GM23248 (cell line): ENCODE measurements at regions not wholly inside any gene's neighbourhood (a gene's known extent, or its start where the extent isn't known, plus 50 kb on each side); places are given as distances from the start of the nearest gene placed in this dataset.

Experiments used
- DNase-seq: peaks from one replicate; pipeline ENCODE4 v3.0.0-alpha.2; 2015
- H2AFZ ChIP-seq: fragments of 200-600 bp; sonication (generic); 2 replicates; pipeline ENCODE4 v1.6.1; 2016; ENCODE audit warnings: antibody characterized with exemption
- H3F3A ChIP-seq: fragments of 200-600 bp; sonication (generic); 2 replicates; pipeline ENCODE4 v1.6.1; 2016; ENCODE audit warnings: mild to moderate bottlenecking, antibody characterized with exemption, mixed run types; ENCODE audit not compliant: insufficient read depth
- H3K27ac ChIP-seq: fragments of 200-600 bp; sonication (generic); 2 replicates; pipeline ENCODE4 v1.5.1; 2016; ENCODE audit warnings: mild to moderate bottlenecking
- H3K27me3 ChIP-seq: fragments of 200-600 bp; sonication (generic); replicated peaks from 2 replicates; pipeline ENCODE4 v1.6.1; 2016; ENCODE audit warnings: mild to moderate bottlenecking; ENCODE audit not compliant: insufficient read depth
- H3K36me3 ChIP-seq: fragments of 200-600 bp; sonication (generic); 2 replicates; pipeline ENCODE4 v1.6.1; 2016; ENCODE audit warnings: low read depth, mild to moderate bottlenecking
- H3K4me1 ChIP-seq: fragments of 200-600 bp; sonication (generic); 2 replicates; pipeline ENCODE4 v1.6.1; 2016; ENCODE audit warnings: mild to moderate bottlenecking; ENCODE audit not compliant: insufficient read depth
- H3K4me2 ChIP-seq: fragments of 200-600 bp; sonication (generic); one replicate; pipeline ENCODE4 v1.6.1; 2016; ENCODE audit warnings: mild to moderate bottlenecking; ENCODE audit not compliant: unreplicated experiment
- H3K4me3 ChIP-seq: fragments of 200-600 bp; sonication (generic); 2 replicates; pipeline ENCODE4 v1.5.1; 2016; ENCODE audit warnings: mild to moderate bottlenecking
- H3K79me2 ChIP-seq: fragments of 200-600 bp; sonication (generic); 2 replicates; pipeline ENCODE4 v1.6.1; 2016; ENCODE audit warnings: mild to moderate bottlenecking; ENCODE audit not compliant: insufficient read depth
- H3K9ac ChIP-seq: fragments of 200-600 bp; sonication (generic); 2 replicates; pipeline ENCODE4 v1.6.1; 2016; ENCODE audit warnings: mild to moderate bottlenecking
- H3K9me2 ChIP-seq: fragments of 200-600 bp; sonication (generic); 2 replicates; pipeline ENCODE4 v1.6.1; 2016; ENCODE audit warnings: mixed run types, mild to moderate bottlenecking, moderate library complexity; ENCODE audit not compliant: insufficient read depth
- H3K9me3 ChIP-seq: fragments of 200-600 bp; sonication (generic); one replicate; pipeline ENCODE4 v1.6.1; 2017; ENCODE audit warnings: low read depth
- H4K20me1 ChIP-seq: fragments of 200-600 bp; sonication (generic); 2 replicates; pipeline ENCODE4 v1.6.0; 2016; ENCODE audit not compliant: insufficient read depth
- EZH2 ChIP-seq: fragments of 200-600 bp; sonication (generic); IDR thresholded peaks from 2 replicates; pipeline ENCODE4 v1.6.1; 2018; ENCODE audit warnings: antibody characterized with exemption, mild to moderate bottlenecking; ENCODE audit not compliant: insufficient read depth, poor library complexity, severe bottlenecking
- EZH2phosphoT487 ChIP-seq: fragments of 200-600 bp; sonication (generic); IDR thresholded peaks from 2 replicates; pipeline ENCODE4 v1.6.1; 2018; ENCODE audit warnings: antibody characterized with exemption, moderate library complexity, mild to moderate bottlenecking, low read depth; ENCODE audit not compliant: insufficient read depth
- WGBS, 2 experiments: methylation state at CpG; one replicate each; pipeline ENCODE4 v1.1.6; 2015 to 2017; ENCODE audit warnings: low lambda C conversion rate in 2 of 2, low coverage in 1 of 2; ENCODE audit errors: missing lambda C conversion rate in 2 of 2; 5-methylcytosine and 5-hydroxymethylcytosine counted together
- in situ Hi-C: fragments of 300-500 bp; cut with MboI; formaldehyde crosslinking; loops from 2 replicates; pipeline ENCODE4 v1.15.0; 2020

DNA sequence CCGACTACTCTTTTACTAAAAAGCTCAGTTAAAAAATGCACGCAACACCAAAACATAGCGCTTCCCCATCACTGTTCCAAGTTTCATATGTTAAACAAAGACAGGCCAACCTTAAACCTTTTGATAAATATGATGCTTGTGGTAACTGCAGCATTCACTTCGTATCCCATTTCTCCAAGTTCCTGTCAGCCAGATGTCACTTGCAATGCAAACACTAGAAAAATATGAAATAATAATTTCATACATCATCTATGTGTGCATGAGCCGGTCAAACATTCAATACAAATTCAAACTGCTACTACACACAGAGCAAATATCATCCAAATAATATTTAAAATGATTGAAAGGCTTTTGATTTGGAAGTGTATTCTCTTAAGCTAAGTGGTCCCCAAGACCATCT lies 636.5 kb downstream of the LMO4 start:
- H3K27ac ChIP-seq = no peak overlapping the region
- H3K4me2 ChIP-seq = no peak overlapping the region
- H3K79me2 ChIP-seq = no peaks in the 10 kb centered on the region
- no peaks in the 10 kb centered on the region for H3K36me3 ChIP-seq
- 97 to 99% methylated on average over 5 of the region's 5 CpGs for WGBS, 2 experiments
- TF ChIP-seq EZH2 = no peak
- no peak for TF ChIP-seq EZH2phosphoT487
- H3K4me1 ChIP-seq = peaks cover 45% of the 10 kb centered on the region
- DNase-seq = no peak
- no peaks in the 10 kb centered on the region for H3K9me3 ChIP-seq
- H3F3A ChIP-seq = peaks cover 42% of the 10 kb centered on the region
- no peak overlapping the region for H3K4me3 ChIP-seq
- H2AFZ ChIP-seq = no peak overlapping the region
- H3K9me2 ChIP-seq = no peaks in the 10 kb centered on the region
- no peaks in the 10 kb centered on the region for H4K20me1 ChIP-seq
- in situ Hi-C loops = loop anchor here (25.0 kb wide), 1 partner anchor 628 kb away; the partner anchor contains the start of gene LMO4
- H3K27me3 ChIP-seq = no peaks in the 10 kb centered on the region
- no peak overlapping the region for H3K9ac ChIP-seq

DNA sequence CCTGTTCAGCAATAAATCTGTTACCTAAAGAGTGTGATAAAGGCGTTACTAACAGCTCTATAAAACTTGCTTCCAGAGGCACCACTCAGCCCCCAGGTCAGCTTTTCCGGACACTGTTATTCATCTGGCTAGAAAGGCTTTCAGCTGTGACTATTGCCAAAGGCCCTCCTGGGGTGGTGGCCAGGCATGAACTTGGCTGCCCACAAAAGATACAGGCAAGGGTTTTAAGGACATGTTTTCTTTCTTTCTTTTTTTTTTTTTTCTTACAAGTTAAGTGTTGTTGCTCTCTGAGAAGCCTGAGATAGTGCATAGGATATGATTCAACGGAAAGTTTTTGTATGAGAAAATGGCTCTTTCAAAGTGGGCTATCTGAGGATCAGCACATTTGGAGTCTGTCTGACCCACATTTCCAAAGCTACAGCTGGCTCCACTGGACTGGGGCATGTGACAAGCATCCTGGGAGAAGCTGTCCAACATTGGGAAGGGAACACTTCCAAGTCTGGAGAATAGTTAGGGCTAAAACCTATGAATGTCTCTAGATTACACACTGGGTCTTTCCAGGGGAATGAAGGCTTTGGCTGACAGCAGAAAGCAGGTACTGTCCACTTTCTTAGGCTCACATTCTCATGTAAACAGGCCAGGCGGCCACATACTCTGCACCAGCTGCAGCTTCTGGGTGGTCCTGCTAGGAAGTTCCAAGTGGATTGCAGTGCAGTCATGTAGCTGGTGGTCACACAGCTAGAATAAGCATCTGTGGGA lies 639.7 kb downstream of the LMO4 start:
- H3K27ac ChIP-seq = peak overlapping the region; percentile 64

DNA sequence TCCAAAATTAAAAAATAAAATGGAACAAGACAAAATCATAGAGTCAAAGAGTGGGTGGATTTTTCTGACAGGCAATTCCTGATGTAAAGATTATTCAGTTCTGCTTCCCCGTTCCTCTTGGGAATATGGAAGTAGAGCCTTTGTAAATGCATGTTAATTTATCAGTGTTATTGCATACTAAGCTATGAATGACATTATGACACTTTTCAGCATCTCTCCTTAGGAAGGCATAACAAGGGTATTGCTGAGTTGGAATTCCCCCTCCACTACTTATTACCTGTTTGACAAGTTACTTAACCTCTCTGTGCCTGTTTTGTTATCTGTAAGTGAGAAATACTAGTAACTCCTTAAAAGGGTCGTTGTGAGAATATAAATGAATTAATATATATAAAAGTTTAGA lies 640.4 kb downstream of the LMO4 start:
- no peak for DNase-seq
- H3K27ac ChIP-seq = peak overlapping the region; percentile 64
- no peaks in the 10 kb centered on the region for H3K9me3 ChIP-seq
- in situ Hi-C loops = loop anchor here (25.0 kb wide), 1 partner anchor 632 kb away; the partner anchor contains the start of gene LMO4
- no peaks in the 10 kb centered on the region for H3K36me3 ChIP-seq
- H2AFZ ChIP-seq = peak overlapping the region; percentile 60; the same call in 1 of the 2 replicates
- H3F3A ChIP-seq = peaks cover 23% of the 10 kb centered on the region
- H3K27me3 ChIP-seq = no peaks in the 10 kb centered on the region
- no peak for TF ChIP-seq EZH2
- TF ChIP-seq EZH2phosphoT487 = no peak
- no peak overlapping the region for H3K4me3 ChIP-seq
- peaks cover 24% of the 10 kb centered on the region for H3K4me1 ChIP-seq
- peak overlapping the region; percentile 20; the same call in 1 of the 2 replicates for H3K9ac ChIP-seq
- WGBS, 2 experiments = 98 to 100% methylated on average over 2 of the region's 2 CpGs
- H4K20me1 ChIP-seq = no peaks in the 10 kb centered on the region
- H3K79me2 ChIP-seq = no peaks in the 10 kb centered on the region
- no peaks in the 10 kb centered on the region for H3K9me2 ChIP-seq
- H3K4me2 ChIP-seq = peak overlapping the region; percentile 45

More for the DNA sequence above, 639.7 kb downstream of the LMO4 start:
- peaks cover 24% of the 10 kb centered on the region for H3F3A ChIP-seq
- H3K9me2 ChIP-seq = no peaks in the 10 kb centered on the region
- H3K9me3 ChIP-seq = no peaks in the 10 kb centered on the region
- peak; percentile 80 for DNase-seq
- in situ Hi-C loops = loop anchor here (25.0 kb wide), 1 partner anchor 631 kb away; the partner anchor contains the start of gene LMO4
- no peaks in the 10 kb centered on the region for H3K36me3 ChIP-seq
- TF ChIP-seq EZH2phosphoT487 (no peak), EZH2 (no peak)
- H3K4me2 ChIP-seq = peak overlapping the region; percentile 45
- H3K4me3 ChIP-seq = peak overlapping the region; percentile 10; the same call in 1 of the 2 replicates
- H3K9ac ChIP-seq = peak overlapping the region; percentile 20; the same call in 1 of the 2 replicates
- no peaks in the 10 kb centered on the region for H3K27me3 ChIP-seq
- peak overlapping the region; percentile 60 for H2AFZ ChIP-seq
- no peaks in the 10 kb centered on the region for H3K79me2 ChIP-seq
- no peaks in the 10 kb centered on the region for H4K20me1 ChIP-seq
- H3K4me1 ChIP-seq = peaks cover 30% of the 10 kb centered on the region
- WGBS, 2 experiments = 9 to 14% methylated on average over 4 of the region's 4 CpGs

- no peaks in the 10 kb centered on the region for H3K9me3 ChIP-seq
- H4K20me1 ChIP-seq = no peaks in the 10 kb centered on the region
- H3K79me2 ChIP-seq = no peaks in the 10 kb centered on the region
- no peaks in the 10 kb centered on the region for H3K36me3 ChIP-seq
- 96 to 98% methylated on average over 3 of the region's 3 CpGs for WGBS, 2 experiments
- DNase-seq = no peak
- no peak overlapping the region for H2AFZ ChIP-seq
- in situ Hi-C loops = loop anchor here (25.0 kb wide), 1 partner anchor 636 kb away; the partner anchor contains the start of gene LMO4
- peaks cover 17% of the 10 kb centered on the region for H3K4me1 ChIP-seq
- no peak overlapping the region for H3K4me3 ChIP-seq
- H3K27me3 ChIP-seq = no peaks in the 10 kb centered on the region
- no peak for TF ChIP-seq EZH2
- no peak overlapping the region for H3K27ac ChIP-seq
- H3F3A ChIP-seq = peaks cover 17% of the 10 kb centered on the region
- H3K4me2 ChIP-seq = no peak overlapping the region
- H3K9me2 ChIP-seq = no peaks in the 10 kb centered on the region
- no peak overlapping the region for H3K9ac ChIP-seq
Measured at GRCh38 chr1:87972811-87973210, 644.1 kb downstream of the LMO4 start.
